Activated T-cell treated with anti-CD3 and anti-CD28 coated beads, Interleukin-2, amount 50 U/mL, for 1 hour (primary cell): ENCODE measurements at regions not wholly inside any gene's neighbourhood (a gene's known extent, or its start where the extent isn't known, plus 50 kb on each side); places are given as distances from the start of the nearest gene placed in this dataset.
"Not testable (repeated sequence)": the region's sequence is repeated elsewhere in the genome, so short reads cannot be mapped to it uniquely, and the experiment has no call there.

ENCODE experiments used
- DNase-seq: peaks from one replicate; pipeline ENCODE4 v3.0.0-alpha.2; 2020

GRCh38 chr4:77308843-77309242 lies 151.8 kb downstream of the CCNG2 start:
- DNase-seq = no peak

- DNase-seq = no peak
Observed at GRCh38 chr4:77309496-77309895, 152.5 kb downstream of the CCNG2 start.

GRCh38 chr4:77310931-77311330 lies 153.9 kb downstream of the CCNG2 start:
- no peak for DNase-seq

- no peak for DNase-seq
Observed at GRCh38 chr4:77314697-77315096, 157.7 kb downstream of the CCNG2 start.

GRCh38 chr4:77327151-77327550 lies 170.1 kb downstream of the CCNG2 start:
- no peak for DNase-seq

- DNase-seq = no peak
Observed at GRCh38 chr4:77332696-77333270, 175.8 kb downstream of the CCNG2 start.

- no peak for DNase-seq
Observed at GRCh38 chr4:77336411-77337142, 179.6 kb downstream of the CCNG2 start.

GRCh38 chr4:77342170-77342810 lies 185.3 kb downstream of the CCNG2 start:
- no peak for DNase-seq

GRCh38 chr4:77344001-77344400 lies 187.0 kb downstream of the CCNG2 start:
- DNase-seq = no peak

GRCh38 chr4:77344784-77345183 lies 187.8 kb downstream of the CCNG2 start:
- no peak for DNase-seq

- no peak for DNase-seq
Observed at GRCh38 chr4:77347351-77347966, 190.5 kb downstream of the CCNG2 start.

GRCh38 chr4:77348815-77349214 lies 191.8 kb downstream of the CCNG2 start:
- no peak for DNase-seq

GRCh38 chr4:77349364-77349763 lies 192.4 kb downstream of the CCNG2 start:
- DNase-seq = no peak

GRCh38 chr4:77349796-77350195 lies 192.8 kb downstream of the CCNG2 start:
- no peak for DNase-seq

GRCh38 chr4:77352192-77352591 lies 195.2 kb downstream of the CCNG2 start:
- no peak for DNase-seq

- not testable (repeated sequence) for DNase-seq
Observed at GRCh38 chr4:77353724-77354315, 196.8 kb downstream of the CCNG2 start.

- DNase-seq = no peak
Observed at GRCh38 chr4:77354550-77354949, 197.5 kb downstream of the CCNG2 start.

GRCh38 chr4:77355731-77356130 lies 198.7 kb downstream of the CCNG2 start:
- DNase-seq = no peak

GRCh38 chr4:77358315-77358928 lies 201.4 kb downstream of the CCNG2 start:
- DNase-seq = no peak

- no peak for DNase-seq
Observed at GRCh38 chr4:77360451-77360850, 203.4 kb downstream of the CCNG2 start.

- not testable (repeated sequence) for DNase-seq
Observed at GRCh38 chr4:77366876-77367275, 209.9 kb downstream of the CCNG2 start.

- DNase-seq = no peak
Observed at GRCh38 chr4:77367638-77368037, 210.6 kb downstream of the CCNG2 start.

GRCh38 chr4:77372375-77372774 lies 215.4 kb downstream of the CCNG2 start:
- no peak for DNase-seq
